ENCODE measurements at regions not wholly inside any gene's neighbourhood (a gene's known extent, or its start where the extent isn't known, plus 50 kb on each side); places are given as distances from the start of the nearest gene placed in this dataset.

DNA sequence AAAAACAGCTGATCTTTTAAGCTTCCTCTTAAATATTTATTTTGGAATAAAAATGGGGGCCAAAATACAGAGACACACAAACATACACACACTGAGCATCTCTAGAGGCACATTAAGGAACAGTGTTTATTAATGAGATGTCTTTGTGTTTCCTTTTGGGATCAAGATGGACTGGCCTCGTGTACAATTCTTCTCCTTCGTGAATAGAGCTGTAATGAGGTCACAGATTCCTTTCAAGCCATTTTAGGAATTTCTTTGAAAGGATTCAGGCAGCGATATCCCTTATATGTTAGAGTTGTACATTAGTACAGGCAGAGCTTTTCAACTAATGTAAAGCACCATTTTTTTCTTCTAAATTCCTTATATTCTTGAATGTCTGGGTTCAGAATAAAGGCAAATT is 295.7 kb downstream of the CHRM3 start:
- TF ChIP-seq CTCF (IDR thresholded peaks at IDR 0.05) (no peak), POLR2A (IDR thresholded peaks at IDR 0.05) (no peak), POLR2AphosphoS5 (IDR thresholded peaks at IDR 0.05) (no peak), EP300 (IDR thresholded peaks at IDR 0.05) (no peak)
